ENCODE measurements at regions not wholly inside any gene's neighbourhood (a gene's known extent, or its start where the extent isn't known, plus 50 kb on each side); places are given as distances from the start of the nearest gene placed in this dataset.

GRCh38 chr12:75606956-75607355 lies 95.5 kb upstream of the KRR1 start:
- DNase-seq (ENCODE audit: low read depth, low spot score): no peak

GRCh38 chr12:75606151-75606550 lies 94.7 kb upstream of the KRR1 start:
- DNase-seq (ENCODE audit: low read depth, low spot score): no peak

- no peak for DNase-seq (ENCODE audit: low read depth, low spot score)
Observed at GRCh38 chr12:75603475-75603874, 92.1 kb upstream of the KRR1 start.

- no peak for DNase-seq (ENCODE audit: low read depth, low spot score)
Observed at GRCh38 chr12:75602106-75602505, 90.7 kb upstream of the KRR1 start.

- DNase-seq (ENCODE audit: low read depth, low spot score): no peak
Observed at GRCh38 chr12:75600146-75600545, 88.7 kb upstream of the KRR1 start.

- DNase-seq (ENCODE audit: low read depth, low spot score): no peak
Observed at GRCh38 chr12:75599061-75599460, 87.7 kb upstream of the KRR1 start.

- no peak for DNase-seq (ENCODE audit: low read depth, low spot score)
Observed at GRCh38 chr12:75596406-75596805, 85.0 kb upstream of the KRR1 start.

GRCh38 chr12:75592638-75593335 lies 81.4 kb upstream of the KRR1 start:
- no peak for DNase-seq (ENCODE audit: low read depth, low spot score)

- no peak for DNase-seq (ENCODE audit: low read depth, low spot score)
Observed at GRCh38 chr12:75592086-75592485, 80.7 kb upstream of the KRR1 start.

GRCh38 chr12:75591628-75592027 lies 80.2 kb upstream of the KRR1 start:
- DNase-seq (ENCODE audit: low read depth, low spot score): no peak

- no peak for DNase-seq (ENCODE audit: low read depth, low spot score)
Observed at GRCh38 chr12:75589801-75590200, 78.4 kb upstream of the KRR1 start.

- DNase-seq (ENCODE audit: low read depth, low spot score): no peak
Observed at GRCh38 chr12:75587340-75588106, 76.1 kb upstream of the KRR1 start.

GRCh38 chr12:75585330-75585729 lies 73.9 kb upstream of the KRR1 start:
- DNase-seq (ENCODE audit: low read depth, low spot score): no peak

GRCh38 chr12:75583355-75583754 lies 71.9 kb upstream of the KRR1 start:
- DNase-seq (ENCODE audit: low read depth, low spot score): no peak

GRCh38 chr12:75581515-75581914 lies 70.1 kb upstream of the KRR1 start:
- no peak for DNase-seq (ENCODE audit: low read depth, low spot score)

GRCh38 chr12:75579552-75579951 lies 68.1 kb upstream of the KRR1 start:
- no peak for DNase-seq (ENCODE audit: low read depth, low spot score)

- DNase-seq (ENCODE audit: low read depth, low spot score): no peak
Observed at GRCh38 chr12:75578546-75578945, 67.1 kb upstream of the KRR1 start.

- DNase-seq (ENCODE audit: low read depth, low spot score): no peak
Observed at GRCh38 chr12:75577812-75578211, 66.4 kb upstream of the KRR1 start.

- no peak for DNase-seq (ENCODE audit: low read depth, low spot score)
Observed at GRCh38 chr12:75571656-75572205, 60.3 kb upstream of the KRR1 start.

GRCh38 chr12:75571204-75571603 lies 59.8 kb upstream of the KRR1 start:
- DNase-seq (ENCODE audit: low read depth, low spot score): no peak

- no peak for DNase-seq (ENCODE audit: low read depth, low spot score)
Observed at GRCh38 chr12:75568801-75569200, 57.4 kb upstream of the KRR1 start.

- no peak for DNase-seq (ENCODE audit: low read depth, low spot score)
Observed at GRCh38 chr12:75568393-75568792, 57.0 kb upstream of the KRR1 start.

- no peak for DNase-seq (ENCODE audit: low read depth, low spot score)
Observed at GRCh38 chr12:75565795-75566194, 54.4 kb upstream of the KRR1 start.
